HEK293T (cell line): ENCODE measurements at regions not wholly inside any gene's neighbourhood (a gene's known extent, or its start where the extent isn't known, plus 50 kb on each side); places are given as distances from the start of the nearest gene placed in this dataset.

Experiments
- CTCF ChIA-PET: fragments of 350-600 bp; formaldehyde crosslinking; extraction: SDS; loops from one replicate; lab custom pipeline; 2021; ENCODE audit warnings: antibody characterized with exemption, inconsistent platforms; lab: Yijun Ruan, JAX
- POLR2A ChIA-PET: fragments of 350-600 bp; formaldehyde crosslinking; extraction: SDS; loops from one replicate; lab custom pipeline; 2020; ENCODE audit warnings: antibody characterized with exemption, inconsistent platforms; lab: Yijun Ruan, JAX
- DNase-seq: peaks from one replicate; pipeline ENCODE4 v3.0.0; 2012; ENCODE audit warnings: mixed read lengths; ENCODE audit errors: extremely low spot score
- ARNT ChIP-seq: fragments of 450-650 bp; IDR thresholded peaks from 2 replicates; pipeline ENCODE4 v1.6.1; 2017; ENCODE audit warnings: mild to moderate bottlenecking
- BHLHE40 ChIP-seq: fragments of 450-650 bp; IDR thresholded peaks from 2 replicates; pipeline ENCODE4 v1.6.1; 2016; ENCODE audit warnings: mild to moderate bottlenecking, moderate library complexity, borderline replicate concordance
- CTBP1 ChIP-seq: fragments of 450-650 bp; IDR thresholded peaks from 2 replicates; pipeline ENCODE4 v1.6.1; 2016; ENCODE audit warnings: borderline replicate concordance
- ELF4 ChIP-seq: fragments of 450-650 bp; IDR thresholded peaks from 2 replicates; pipeline ENCODE4 v1.6.1; 2017; ENCODE audit warnings: antibody characterized with exemption
- FOXA1 ChIP-seq: fragments of 450-650 bp; IDR thresholded peaks from 2 replicates; pipeline ENCODE4 v1.6.1; 2016; ENCODE audit warnings: mild to moderate bottlenecking
- FOXK2 ChIP-seq: fragments of 450-650 bp; IDR thresholded peaks from 2 replicates; pipeline ENCODE4 v1.6.1; 2016; ENCODE audit warnings: mild to moderate bottlenecking
- FOXM1 ChIP-seq: fragments of 450-650 bp; IDR thresholded peaks from 2 replicates; pipeline ENCODE4 v1.6.1; 2017; ENCODE audit warnings: mild to moderate bottlenecking, borderline replicate concordance
- HDGF ChIP-seq: fragments of 450-650 bp; IDR thresholded peaks from 2 replicates; pipeline ENCODE4 v1.6.1; 2017; ENCODE audit warnings: antibody characterized with exemption, borderline replicate concordance
- L3MBTL2 ChIP-seq: fragments of 450-650 bp; conservative IDR thresholded peaks from 2 replicates; pipeline ENCODE4 v1.6.1; 2016; ENCODE audit warnings: mild to moderate bottlenecking
- LEF1 ChIP-seq: fragments of 450-650 bp; IDR thresholded peaks from 2 replicates; pipeline ENCODE4 v1.6.1; 2017; ENCODE audit warnings: mild to moderate bottlenecking, borderline replicate concordance
- NFRKB ChIP-seq: fragments of 450-650 bp; IDR thresholded peaks from 2 replicates; pipeline ENCODE4 v1.6.1; 2016; ENCODE audit warnings: mild to moderate bottlenecking, moderate library complexity
- PKNOX1 ChIP-seq: fragments of 450-650 bp; IDR thresholded peaks from 2 replicates; pipeline ENCODE4 v1.6.1; 2016
- SP1 ChIP-seq: fragments of 450-650 bp; IDR thresholded peaks from 2 replicates; pipeline ENCODE4 v1.6.1; 2017
- SUZ12 ChIP-seq: fragments of 450-650 bp; IDR thresholded peaks from 2 replicates; pipeline ENCODE4 v1.6.1; 2016; ENCODE audit warnings: mild to moderate bottlenecking
- TARDBP ChIP-seq: fragments of 450-650 bp; IDR thresholded peaks from 2 replicates; pipeline ENCODE4 v1.6.1; 2016
- ZNF384 ChIP-seq: fragments of 450-650 bp; IDR thresholded peaks from 2 replicates; pipeline ENCODE4 v1.6.1; 2016

- ChIA-PET POLR2A (no interaction called here), CTCF (no interaction called here)
- DNase-seq = no peak
- TF ChIP-seq ELF4 (no peak), FOXA1 (no peak), TARDBP (no peak), LEF1 (no peak), SP1 (no peak), FOXM1 (no peak), PKNOX1 (no peak), BHLHE40 (no peak), SUZ12 (no peak), ZNF384 (no peak), FOXK2 (no peak), CTBP1 (no peak), NFRKB (no peak), HDGF (no peak), L3MBTL2 (no peak), ARNT (no peak)
Measured at GRCh38 chr16:87239545-87239944, 77.6 kb downstream of the C16orf95 start.

GRCh38 chr16:87240211-87241136 lies 76.7 kb downstream of the C16orf95 start:
- TF ChIP-seq TARDBP (no peak), FOXM1 (no peak), ZNF384 (no peak), FOXK2 (no peak), HDGF (no peak), CTBP1 (no peak), LEF1 (no peak), SP1 (no peak), ELF4 (no peak), NFRKB (no peak), ARNT (no peak), PKNOX1 (no peak), L3MBTL2 (no peak), SUZ12 (no peak), BHLHE40 (no peak), FOXA1 (no peak)
- POLR2A ChIA-PET = no interaction called here
- CTCF ChIA-PET = interaction anchor here (0.6 kb wide), 1 partner anchor 422 kb away, joined by 3 read pairs; no protein-coding TSS in a partner anchor
- no peak for DNase-seq

- POLR2A ChIA-PET = no interaction called here
- TF ChIP-seq SUZ12 (no peak), TARDBP (no peak), FOXK2 (no peak), FOXM1 (no peak), BHLHE40 (no peak), ZNF384 (no peak), NFRKB (no peak), ARNT (no peak), CTBP1 (no peak), FOXA1 (no peak), SP1 (no peak), LEF1 (no peak), L3MBTL2 (no peak), ELF4 (no peak), PKNOX1 (no peak), HDGF (no peak)
- CTCF ChIA-PET = interaction anchor here (0.6 kb wide), 1 partner anchor 423 kb away, joined by 3 read pairs; no protein-coding TSS in a partner anchor
- DNase-seq = no peak
Measured at GRCh38 chr16:87241137-87241771, 75.9 kb downstream of the C16orf95 start.

GRCh38 chr16:87243478-87243877 lies 73.7 kb downstream of the C16orf95 start:
- TF ChIP-seq ZNF384 = no peak
- TF ChIP-seq LEF1 = no peak
- TF ChIP-seq ARNT = no peak
- TF ChIP-seq FOXA1 = no peak
- no peak for TF ChIP-seq SUZ12
- no peak for TF ChIP-seq BHLHE40
- no peak for TF ChIP-seq L3MBTL2
- no peak for TF ChIP-seq TARDBP
- TF ChIP-seq NFRKB = no peak
- TF ChIP-seq FOXK2 = no peak
- no peak for TF ChIP-seq ELF4
- TF ChIP-seq HDGF = no peak
- no peak for TF ChIP-seq CTBP1
- no peak for TF ChIP-seq SP1
- TF ChIP-seq FOXM1 = no peak
- DNase-seq = no peak
- ChIA-PET POLR2A (no interaction called here), CTCF (no interaction called here)

- ChIA-PET POLR2A (no interaction called here), CTCF (interaction anchor here (1.3 kb wide), 1 partner anchor 9 kb away, joined by 4 read pairs; no protein-coding TSS in a partner anchor)
- no peak for DNase-seq
- TF ChIP-seq HDGF (no peak), ELF4 (no peak), ARNT (no peak), FOXM1 (no peak), L3MBTL2 (no peak), CTBP1 (no peak), TARDBP (no peak), ZNF384 (no peak), BHLHE40 (no peak), PKNOX1 (no peak), SUZ12 (no peak), FOXK2 (no peak)
Measured at GRCh38 chr16:87244636-87245197, 72.5 kb downstream of the C16orf95 start.
